ENCODE measurements at regions not wholly inside any gene's neighbourhood (a gene's known extent, or its start where the extent isn't known, plus 50 kb on each side); places are given as distances from the start of the nearest gene placed in this dataset.

DNA sequence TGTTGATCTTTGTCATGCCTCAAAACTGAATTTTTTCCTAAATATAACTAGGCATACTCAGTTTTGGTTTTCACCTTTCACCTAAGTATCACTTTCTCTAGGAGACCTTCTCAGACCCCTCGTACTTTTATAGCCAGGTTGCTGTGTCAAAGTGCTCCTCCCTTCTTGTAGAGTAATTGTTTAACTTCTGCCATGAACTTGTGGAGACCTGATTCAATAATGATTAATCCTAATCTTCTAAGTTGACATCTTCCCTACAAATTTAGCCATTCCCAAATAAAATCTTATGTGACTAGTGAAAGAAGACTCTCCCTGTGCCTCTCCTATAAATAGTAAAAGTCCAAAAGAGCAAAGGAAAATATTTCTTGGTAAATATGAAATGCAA lies 159.8 kb downstream of the SPATA31D1 start:
- H3K36me3 ChIP-seq (ENCODE audit: control insufficient read depth in 1 of 2, insufficient read depth in 2 of 2, low read length in 2 of 2): no peaks in the 10 kb centered on the region
- H3K9me3 ChIP-seq (ENCODE audit: control insufficient read depth in 1 of 2, low read length in 2 of 2): no peaks in the 10 kb centered on the region
- no peak overlapping the region for H3K9ac ChIP-seq (ENCODE audit: low read depth in 1 of 2, low read length in 2 of 2)
- H3K27me3 ChIP-seq (ENCODE audit: control insufficient read depth in 1 of 2, insufficient read depth in 2 of 2, low read length in 2 of 2): no peaks in the 10 kb centered on the region
- no peaks in the 10 kb centered on the region for H3K4me1 ChIP-seq (ENCODE audit: control insufficient read depth in 1 of 2, insufficient read depth in 2 of 2, low read length in 2 of 2)
- no peak overlapping the region for H3K4me3 ChIP-seq (ENCODE audit: low read depth in 1 of 2, low read length in 2 of 2)
- H3K27ac ChIP-seq (ENCODE audit: low read depth, low read length): no peak overlapping the region

DNA sequence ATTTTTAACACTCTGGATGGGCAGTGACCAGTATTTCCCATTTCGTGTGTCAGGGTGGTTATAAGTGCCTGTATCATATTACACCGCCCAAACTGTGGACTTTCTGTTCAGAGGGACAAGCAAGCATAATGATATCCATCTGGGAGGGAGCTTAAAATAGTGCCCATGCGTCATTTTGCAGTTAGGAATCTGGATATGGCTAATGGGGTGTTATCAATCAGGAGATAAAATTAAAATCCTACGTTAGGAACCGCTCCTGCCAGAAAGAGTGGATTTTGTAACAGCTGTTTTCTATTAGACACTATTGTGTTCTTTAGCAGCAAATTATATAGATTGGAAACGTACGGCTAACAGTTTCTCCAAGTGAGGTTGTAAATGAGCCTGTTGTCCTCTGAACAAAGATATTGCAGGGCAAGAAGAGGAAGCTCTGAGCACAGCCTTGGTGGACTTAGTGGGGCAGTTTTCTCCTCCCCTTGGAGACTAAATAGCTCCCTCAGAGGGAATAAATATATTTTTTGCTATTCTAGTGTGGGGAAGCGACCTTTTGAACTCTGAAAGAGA lies 160.4 kb downstream of the SPATA31D1 start:
- no peaks in the 10 kb centered on the region for H3K27me3 ChIP-seq (ENCODE audit: control insufficient read depth in 1 of 2, insufficient read depth in 2 of 2, low read length in 2 of 2)
- H3K27ac ChIP-seq (ENCODE audit: low read depth, low read length): no peak overlapping the region
- H3K4me3 ChIP-seq (ENCODE audit: low read depth in 1 of 2, low read length in 2 of 2): no peak overlapping the region
- no peak overlapping the region for H3K9ac ChIP-seq (ENCODE audit: low read depth in 1 of 2, low read length in 2 of 2)
- no peaks in the 10 kb centered on the region for H3K4me1 ChIP-seq (ENCODE audit: control insufficient read depth in 1 of 2, insufficient read depth in 2 of 2, low read length in 2 of 2)
- no peaks in the 10 kb centered on the region for H3K36me3 ChIP-seq (ENCODE audit: control insufficient read depth in 1 of 2, insufficient read depth in 2 of 2, low read length in 2 of 2)
- H3K9me3 ChIP-seq (ENCODE audit: control insufficient read depth in 1 of 2, low read length in 2 of 2): no peaks in the 10 kb centered on the region

DNA sequence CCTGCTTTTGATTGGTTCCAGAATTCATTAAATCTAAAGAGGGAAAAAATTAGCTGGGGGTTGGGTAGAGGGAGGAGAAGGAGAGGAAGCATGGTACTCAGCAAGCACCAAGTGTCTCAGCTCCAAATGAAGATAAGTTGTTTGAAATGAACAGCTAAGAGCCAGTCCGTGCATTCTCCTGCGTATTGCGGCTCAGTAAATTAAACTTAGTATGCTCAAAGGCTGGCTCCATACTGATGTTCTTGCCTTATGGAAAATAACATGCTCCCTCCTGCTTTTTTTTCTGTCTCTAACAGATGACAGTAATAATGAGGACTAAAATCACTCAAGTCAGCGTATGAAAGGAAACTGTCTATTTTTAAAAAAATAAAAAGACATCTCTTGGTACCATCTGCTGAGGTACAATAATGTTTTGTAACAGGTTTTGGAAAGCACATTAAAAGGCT lies 161.0 kb downstream of the SPATA31D1 start:
- Histone ChIP-seq H3K9me3 (ENCODE audit: control insufficient read depth in 1 of 2, low read length in 2 of 2) (no peaks in the 10 kb centered on the region), H3K4me3 (ENCODE audit: low read depth in 1 of 2, low read length in 2 of 2) (no peak overlapping the region), H3K27me3 (ENCODE audit: control insufficient read depth in 1 of 2, insufficient read depth in 2 of 2, low read length in 2 of 2) (no peaks in the 10 kb centered on the region), H3K4me1 (ENCODE audit: control insufficient read depth in 1 of 2, insufficient read depth in 2 of 2, low read length in 2 of 2) (no peaks in the 10 kb centered on the region), H3K27ac (ENCODE audit: low read depth, low read length) (no peak overlapping the region), H3K36me3 (ENCODE audit: control insufficient read depth in 1 of 2, insufficient read depth in 2 of 2, low read length in 2 of 2) (no peaks in the 10 kb centered on the region), H3K9ac (ENCODE audit: low read depth in 1 of 2, low read length in 2 of 2) (no peak overlapping the region)

DNA sequence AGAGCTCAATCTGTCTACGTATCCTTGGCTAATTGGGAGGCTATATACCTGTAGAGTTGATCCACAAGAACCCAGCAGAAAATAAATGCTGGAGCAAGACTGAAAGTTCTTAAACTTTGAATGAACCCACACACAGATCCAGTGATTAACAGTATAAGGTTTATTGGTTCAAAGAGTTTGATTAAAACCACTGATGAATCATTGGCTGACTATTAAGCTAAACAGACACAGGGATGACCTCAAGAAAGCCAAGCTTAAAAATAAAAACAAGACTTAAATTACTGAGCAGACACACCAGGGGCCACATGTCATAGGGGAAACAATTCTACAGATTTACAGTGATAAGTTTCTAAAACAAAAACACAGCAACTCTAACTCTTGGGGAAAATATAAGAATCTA lies 163.6 kb downstream of the SPATA31D1 start:
- no peaks in the 10 kb centered on the region for H3K9me3 ChIP-seq (ENCODE audit: control insufficient read depth in 1 of 2, low read length in 2 of 2)
- H3K27ac ChIP-seq (ENCODE audit: low read depth, low read length): no peak overlapping the region
- H3K4me3 ChIP-seq (ENCODE audit: low read depth in 1 of 2, low read length in 2 of 2): no peak overlapping the region
- H3K36me3 ChIP-seq (ENCODE audit: control insufficient read depth in 1 of 2, insufficient read depth in 2 of 2, low read length in 2 of 2): no peaks in the 10 kb centered on the region
- no peaks in the 10 kb centered on the region for H3K27me3 ChIP-seq (ENCODE audit: control insufficient read depth in 1 of 2, insufficient read depth in 2 of 2, low read length in 2 of 2)
- no peak overlapping the region for H3K9ac ChIP-seq (ENCODE audit: low read depth in 1 of 2, low read length in 2 of 2)
- no peaks in the 10 kb centered on the region for H3K4me1 ChIP-seq (ENCODE audit: control insufficient read depth in 1 of 2, insufficient read depth in 2 of 2, low read length in 2 of 2)

DNA sequence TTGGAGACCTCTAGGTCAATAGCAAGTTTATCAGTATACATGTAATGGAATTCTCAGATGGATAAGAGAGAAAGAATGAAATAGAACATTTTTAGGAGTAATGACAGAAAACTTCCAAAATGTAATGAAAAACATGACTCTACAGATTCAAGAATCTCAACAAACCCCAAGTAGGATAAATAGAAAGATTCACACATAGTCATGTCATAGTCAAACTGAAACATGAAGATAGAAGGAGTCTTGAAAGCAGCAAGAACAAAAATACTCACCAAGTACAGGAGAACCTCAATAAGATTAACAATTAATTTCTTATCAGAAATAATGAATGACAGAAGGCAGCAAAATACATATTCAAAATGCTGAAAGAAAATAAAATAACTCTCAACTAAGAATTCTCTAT lies 164.5 kb downstream of the SPATA31D1 start:
- Histone ChIP-seq H3K27me3 (ENCODE audit: control insufficient read depth in 1 of 2, insufficient read depth in 2 of 2, low read length in 2 of 2) (no peaks in the 10 kb centered on the region), H3K27ac (ENCODE audit: low read depth, low read length) (no peak overlapping the region), H3K9me3 (ENCODE audit: control insufficient read depth in 1 of 2, low read length in 2 of 2) (no peaks in the 10 kb centered on the region), H3K4me3 (ENCODE audit: low read depth in 1 of 2, low read length in 2 of 2) (no peak overlapping the region), H3K36me3 (ENCODE audit: control insufficient read depth in 1 of 2, insufficient read depth in 2 of 2, low read length in 2 of 2) (no peaks in the 10 kb centered on the region), H3K4me1 (ENCODE audit: control insufficient read depth in 1 of 2, insufficient read depth in 2 of 2, low read length in 2 of 2) (no peaks in the 10 kb centered on the region), H3K9ac (ENCODE audit: low read depth in 1 of 2, low read length in 2 of 2) (no peak overlapping the region)

DNA sequence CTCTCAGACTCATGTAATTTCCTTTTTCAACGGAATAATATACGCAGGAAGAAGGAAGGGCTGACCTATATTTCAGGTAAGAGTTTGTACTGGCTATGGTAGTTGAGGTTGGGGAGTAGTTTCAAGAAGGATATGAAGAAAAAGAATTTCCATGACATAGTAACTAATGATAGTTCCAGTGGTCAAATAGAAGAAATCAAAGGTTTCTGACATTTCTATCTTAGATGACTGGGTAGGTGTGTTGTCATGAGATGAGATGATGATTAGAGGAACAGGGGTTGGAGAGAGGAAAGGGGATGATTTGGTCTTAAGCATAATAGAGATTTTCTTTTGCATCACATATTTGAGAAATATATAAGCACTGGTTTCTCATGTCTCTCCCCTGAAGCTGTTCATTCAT lies 166.0 kb downstream of the SPATA31D1 start:
- H3K9me3 ChIP-seq (ENCODE audit: control insufficient read depth in 1 of 2, low read length in 2 of 2): no peaks in the 10 kb centered on the region
- no peaks in the 10 kb centered on the region for H3K4me1 ChIP-seq (ENCODE audit: control insufficient read depth in 1 of 2, insufficient read depth in 2 of 2, low read length in 2 of 2)
- no peaks in the 10 kb centered on the region for H3K27me3 ChIP-seq (ENCODE audit: control insufficient read depth in 1 of 2, insufficient read depth in 2 of 2, low read length in 2 of 2)
- no peak overlapping the region for H3K27ac ChIP-seq (ENCODE audit: low read depth, low read length)
- no peak overlapping the region for H3K4me3 ChIP-seq (ENCODE audit: low read depth in 1 of 2, low read length in 2 of 2)
- no peak overlapping the region for H3K9ac ChIP-seq (ENCODE audit: low read depth in 1 of 2, low read length in 2 of 2)
- H3K36me3 ChIP-seq (ENCODE audit: control insufficient read depth in 1 of 2, insufficient read depth in 2 of 2, low read length in 2 of 2): no peaks in the 10 kb centered on the region

DNA sequence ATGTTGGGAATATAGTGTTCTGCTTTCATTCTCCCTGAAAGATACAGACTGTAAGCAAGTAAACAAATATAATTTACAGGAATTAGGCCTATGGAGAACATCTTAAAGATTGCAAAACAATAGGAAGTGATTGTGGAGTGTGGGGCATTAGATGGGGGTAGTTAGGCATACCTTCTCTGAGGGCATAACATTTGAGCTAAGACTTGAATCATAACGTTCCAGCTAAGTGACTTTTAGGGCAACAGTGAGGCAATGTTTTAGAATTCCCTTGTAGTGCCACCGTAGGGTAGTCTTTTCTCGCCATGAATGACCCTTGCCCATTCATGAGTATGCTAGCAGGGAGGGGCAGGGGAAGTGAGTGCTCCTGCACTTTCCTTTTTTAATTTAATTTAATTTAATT lies 173.3 kb downstream of the SPATA31D1 start:
- no peak overlapping the region for H3K9ac ChIP-seq (ENCODE audit: low read depth in 1 of 2, low read length in 2 of 2)
- H3K4me1 ChIP-seq (ENCODE audit: control insufficient read depth in 1 of 2, insufficient read depth in 2 of 2, low read length in 2 of 2): no peaks in the 10 kb centered on the region
- H3K27ac ChIP-seq (ENCODE audit: low read depth, low read length): no peak overlapping the region
- no peak overlapping the region for H3K4me3 ChIP-seq (ENCODE audit: low read depth in 1 of 2, low read length in 2 of 2)
- no peaks in the 10 kb centered on the region for H3K27me3 ChIP-seq (ENCODE audit: control insufficient read depth in 1 of 2, insufficient read depth in 2 of 2, low read length in 2 of 2)
- no peaks in the 10 kb centered on the region for H3K36me3 ChIP-seq (ENCODE audit: control insufficient read depth in 1 of 2, insufficient read depth in 2 of 2, low read length in 2 of 2)
- no peaks in the 10 kb centered on the region for H3K9me3 ChIP-seq (ENCODE audit: control insufficient read depth in 1 of 2, low read length in 2 of 2)

DNA sequence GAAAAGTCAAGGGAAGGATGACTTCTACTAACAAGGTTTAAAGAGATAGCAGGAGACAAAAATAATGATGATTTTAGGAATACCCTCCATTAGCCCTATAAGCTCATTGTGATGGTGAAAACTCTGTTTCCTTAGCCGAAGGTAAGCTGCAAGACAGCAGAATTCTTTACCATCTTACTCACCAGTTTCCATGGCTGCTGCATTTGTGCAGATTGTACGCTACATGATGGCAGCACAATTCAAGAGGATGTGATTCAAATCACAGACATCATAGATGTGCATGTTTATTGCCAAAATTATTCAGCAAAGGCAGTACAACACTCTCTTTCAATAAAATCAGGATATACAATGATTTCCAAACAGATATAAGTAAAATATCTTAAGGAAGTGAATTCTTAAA lies 175.6 kb downstream of the SPATA31D1 start:
- Histone ChIP-seq H3K9ac (ENCODE audit: low read depth in 1 of 2, low read length in 2 of 2) (no peak overlapping the region), H3K27ac (ENCODE audit: low read depth, low read length) (no peak overlapping the region), H3K9me3 (ENCODE audit: control insufficient read depth in 1 of 2, low read length in 2 of 2) (no peaks in the 10 kb centered on the region), H3K4me1 (ENCODE audit: control insufficient read depth in 1 of 2, insufficient read depth in 2 of 2, low read length in 2 of 2) (no peaks in the 10 kb centered on the region), H3K36me3 (ENCODE audit: control insufficient read depth in 1 of 2, insufficient read depth in 2 of 2, low read length in 2 of 2) (no peaks in the 10 kb centered on the region), H3K27me3 (ENCODE audit: control insufficient read depth in 1 of 2, insufficient read depth in 2 of 2, low read length in 2 of 2) (no peaks in the 10 kb centered on the region), H3K4me3 (ENCODE audit: low read depth in 1 of 2, low read length in 2 of 2) (no peak overlapping the region)

DNA sequence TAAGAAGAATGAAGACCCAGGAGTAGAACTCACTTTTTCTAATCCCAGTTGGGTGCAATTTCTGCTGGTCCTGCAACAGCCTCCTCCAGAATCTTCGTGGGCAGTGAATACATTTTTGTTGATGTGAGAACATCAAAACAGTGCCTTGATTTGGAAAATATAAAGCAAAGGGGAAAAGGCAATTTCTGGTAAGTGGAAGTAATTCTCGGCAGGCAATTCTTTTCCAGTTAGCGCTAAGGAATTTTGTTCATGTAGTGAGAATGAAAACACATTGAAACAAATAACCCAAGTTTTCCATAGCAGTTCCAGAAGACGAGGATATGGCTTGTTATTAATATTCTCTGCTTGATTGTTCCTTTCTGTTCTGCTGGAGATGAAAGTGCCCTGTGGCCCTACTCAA lies 178.7 kb downstream of the SPATA31D1 start:
- Histone ChIP-seq H3K9ac (ENCODE audit: low read depth in 1 of 2, low read length in 2 of 2) (no peak overlapping the region), H3K4me1 (ENCODE audit: control insufficient read depth in 1 of 2, insufficient read depth in 2 of 2, low read length in 2 of 2) (no peaks in the 10 kb centered on the region), H3K4me3 (ENCODE audit: low read depth in 1 of 2, low read length in 2 of 2) (no peak overlapping the region), H3K9me3 (ENCODE audit: control insufficient read depth in 1 of 2, low read length in 2 of 2) (no peaks in the 10 kb centered on the region), H3K27ac (ENCODE audit: low read depth, low read length) (no peak overlapping the region), H3K27me3 (ENCODE audit: control insufficient read depth in 1 of 2, insufficient read depth in 2 of 2, low read length in 2 of 2) (no peaks in the 10 kb centered on the region), H3K36me3 (ENCODE audit: control insufficient read depth in 1 of 2, insufficient read depth in 2 of 2, low read length in 2 of 2) (no peaks in the 10 kb centered on the region)

DNA sequence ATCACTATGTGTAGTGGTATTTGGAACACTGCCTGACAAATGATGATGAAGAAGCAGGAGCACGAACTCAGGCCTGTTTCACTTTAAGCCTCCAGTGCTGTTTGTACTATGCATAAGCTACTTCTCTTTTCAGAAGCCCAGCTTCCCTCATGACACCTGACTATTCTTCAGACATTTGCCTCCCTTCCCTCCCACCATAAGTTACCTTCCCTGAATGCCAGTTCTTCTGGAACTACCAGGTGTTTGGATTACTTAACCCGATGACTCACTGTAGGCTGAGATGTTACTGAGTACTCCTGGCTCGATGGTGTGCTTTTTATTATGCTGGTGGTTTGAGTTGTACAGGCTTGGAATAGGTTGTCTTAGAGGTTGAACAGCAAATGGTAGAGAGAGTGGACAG lies 180.0 kb downstream of the SPATA31D1 start:
- H3K9me3 ChIP-seq (ENCODE audit: control insufficient read depth in 1 of 2, low read length in 2 of 2): no peaks in the 10 kb centered on the region
- no peaks in the 10 kb centered on the region for H3K27me3 ChIP-seq (ENCODE audit: control insufficient read depth in 1 of 2, insufficient read depth in 2 of 2, low read length in 2 of 2)
- no peak overlapping the region for H3K27ac ChIP-seq (ENCODE audit: low read depth, low read length)
- H3K36me3 ChIP-seq (ENCODE audit: control insufficient read depth in 1 of 2, insufficient read depth in 2 of 2, low read length in 2 of 2): no peaks in the 10 kb centered on the region
- no peaks in the 10 kb centered on the region for H3K4me1 ChIP-seq (ENCODE audit: control insufficient read depth in 1 of 2, insufficient read depth in 2 of 2, low read length in 2 of 2)
- no peak overlapping the region for H3K9ac ChIP-seq (ENCODE audit: low read depth in 1 of 2, low read length in 2 of 2)
- H3K4me3 ChIP-seq (ENCODE audit: low read depth in 1 of 2, low read length in 2 of 2): no peak overlapping the region

DNA sequence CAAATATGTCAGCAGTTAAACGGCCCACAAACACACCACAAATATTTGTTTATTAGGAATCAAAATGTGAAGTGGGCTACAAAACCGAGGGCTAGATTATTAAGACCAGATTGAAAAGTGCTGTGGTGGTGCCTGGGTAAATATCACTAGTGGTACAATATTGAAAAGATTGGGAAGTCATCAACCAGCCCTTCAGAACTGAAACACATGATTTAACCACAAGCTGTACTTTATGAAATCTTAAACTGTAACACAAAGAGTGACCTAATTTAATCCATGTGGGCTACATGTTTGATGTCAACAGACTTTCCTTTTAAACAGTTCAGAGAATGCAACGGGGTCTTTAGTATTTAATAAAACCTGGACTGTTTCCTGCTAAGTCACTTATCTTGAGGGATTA lies 182.3 kb downstream of the SPATA31D1 start:
- H3K36me3 ChIP-seq (ENCODE audit: control insufficient read depth in 1 of 2, insufficient read depth in 2 of 2, low read length in 2 of 2): no peaks in the 10 kb centered on the region
- H3K4me3 ChIP-seq (ENCODE audit: low read depth in 1 of 2, low read length in 2 of 2): no peak overlapping the region
- H3K9me3 ChIP-seq (ENCODE audit: control insufficient read depth in 1 of 2, low read length in 2 of 2): no peaks in the 10 kb centered on the region
- H3K27me3 ChIP-seq (ENCODE audit: control insufficient read depth in 1 of 2, insufficient read depth in 2 of 2, low read length in 2 of 2): no peaks in the 10 kb centered on the region
- H3K9ac ChIP-seq (ENCODE audit: low read depth in 1 of 2, low read length in 2 of 2): no peak overlapping the region
- H3K27ac ChIP-seq (ENCODE audit: low read depth, low read length): no peak overlapping the region
- H3K4me1 ChIP-seq (ENCODE audit: control insufficient read depth in 1 of 2, insufficient read depth in 2 of 2, low read length in 2 of 2): no peaks in the 10 kb centered on the region

All from duodenal mucosa (tissue), 2 donors.